Right renal cortex interstitium (tissue), 3 donors: ENCODE measurements at regions not wholly inside any gene's neighbourhood (a gene's known extent, or its start where the extent isn't known, plus 50 kb on each side); places are given as distances from the start of the nearest gene placed in this dataset.
A peak's percentile ranks its signal among the peaks of the same experiment; 100 is the strongest.

ENCODE experiments used
- DNase-seq, 3 donors: peaks; one replicate each; pipeline ENCODE4 v3.0.0-alpha.2; 2013; ENCODE audit warnings: low read depth in 3 of 3, low spot score in 2 of 3

DNA sequence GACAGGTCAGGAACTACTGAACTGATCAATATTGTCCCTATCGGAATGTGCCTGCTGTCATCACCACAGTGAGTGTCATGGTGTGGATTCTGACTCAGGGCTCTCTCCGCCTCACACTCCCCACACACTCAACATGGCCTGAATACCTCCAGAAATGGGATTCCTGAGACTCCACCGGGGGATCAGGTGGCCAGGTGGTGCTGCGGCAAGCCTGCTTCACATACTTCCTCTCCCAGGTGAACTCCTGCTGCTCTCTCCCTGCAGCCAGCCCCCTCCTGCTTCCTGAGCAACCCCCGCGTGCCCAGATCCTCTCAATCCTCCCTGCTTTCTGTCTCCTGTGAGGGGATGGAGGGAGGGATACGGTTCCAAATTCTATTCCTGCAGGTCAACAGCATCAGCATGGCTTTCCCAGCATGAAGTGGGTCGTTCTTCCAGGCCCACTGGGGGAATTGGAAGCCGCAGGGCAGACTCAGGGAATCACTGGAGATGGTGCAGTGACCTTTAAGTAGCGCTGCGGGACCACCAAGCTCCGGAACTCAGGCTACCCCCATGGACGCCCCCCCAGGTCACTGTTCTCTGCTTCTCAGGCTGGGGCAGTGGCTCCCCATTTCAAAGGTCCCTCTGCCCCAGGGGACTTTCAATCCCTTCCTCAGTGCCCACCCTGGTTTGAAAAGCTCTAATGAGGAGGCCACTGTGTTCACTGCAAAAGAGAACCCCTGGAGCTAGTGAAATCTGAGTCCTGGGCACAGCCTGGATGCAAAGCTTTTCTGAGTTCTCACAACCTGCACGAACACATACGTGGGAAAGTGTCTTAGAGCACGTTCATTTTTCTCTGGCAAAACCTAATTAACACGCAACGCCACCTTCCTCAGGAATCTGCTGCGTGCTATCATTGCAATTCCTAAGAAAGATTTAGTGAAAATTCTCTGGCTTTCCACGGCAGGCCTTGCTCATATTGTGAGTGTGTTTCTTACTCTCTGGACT, 168.4 kb downstream of the ZFP36L2 start:
- no peak for DNase-seq

DNA sequence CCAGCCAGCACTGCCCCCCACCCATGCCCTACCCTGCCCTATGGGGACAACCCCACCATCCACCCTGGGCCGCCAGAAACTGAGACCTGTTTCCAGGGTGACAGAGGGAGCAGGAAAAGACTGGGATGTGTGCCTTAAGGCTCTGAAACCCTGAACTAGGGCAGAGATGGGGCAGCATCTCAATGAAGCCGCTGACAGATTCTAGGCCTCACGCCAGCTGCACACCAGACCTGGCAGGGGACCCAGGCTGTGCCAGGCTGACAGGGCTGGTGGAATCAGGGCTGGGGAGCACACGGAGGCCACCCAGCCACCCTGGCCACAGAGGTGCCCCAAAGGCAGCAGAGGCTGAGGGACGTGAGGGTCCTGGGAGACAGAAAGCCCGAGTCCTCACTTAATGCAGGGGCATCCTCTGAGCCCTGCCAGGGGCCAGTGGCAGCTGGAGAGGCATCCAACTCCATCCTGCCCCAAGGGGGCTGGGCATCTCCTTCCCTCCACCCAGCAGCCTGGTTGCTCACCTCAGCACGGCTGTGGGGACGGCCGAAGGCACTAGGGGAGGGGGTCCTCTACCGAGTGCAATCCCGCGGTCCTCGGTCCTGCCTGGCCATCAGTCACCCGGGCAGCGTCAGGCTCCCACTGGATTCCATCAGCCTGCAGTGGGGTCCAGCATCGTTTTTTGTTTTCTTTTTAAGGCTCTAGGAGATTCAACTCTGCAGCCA, 169.2 kb downstream of the ZFP36L2 start:
- DNase-seq, result no peak

DNA sequence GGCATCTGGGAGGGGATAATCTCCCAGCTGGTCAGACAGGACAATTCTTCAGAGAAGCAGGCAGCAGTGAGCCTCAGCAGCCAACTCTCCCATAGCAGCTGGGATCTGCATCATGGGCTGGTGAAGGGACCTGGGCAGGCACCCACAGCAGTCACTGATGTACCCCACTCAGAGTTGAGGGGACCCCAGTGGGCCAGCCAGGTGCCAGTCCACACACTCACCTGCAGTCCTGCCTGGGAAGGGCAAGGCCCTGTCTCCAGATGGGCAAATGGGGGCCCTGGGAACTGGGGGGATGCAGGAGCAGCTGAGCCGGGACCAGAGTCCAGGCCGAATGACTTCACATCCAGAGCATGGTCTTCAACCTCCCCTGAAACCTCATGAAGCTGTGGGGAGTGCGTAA, 170.4 kb downstream of the ZFP36L2 start:
- no peak for DNase-seq

DNA sequence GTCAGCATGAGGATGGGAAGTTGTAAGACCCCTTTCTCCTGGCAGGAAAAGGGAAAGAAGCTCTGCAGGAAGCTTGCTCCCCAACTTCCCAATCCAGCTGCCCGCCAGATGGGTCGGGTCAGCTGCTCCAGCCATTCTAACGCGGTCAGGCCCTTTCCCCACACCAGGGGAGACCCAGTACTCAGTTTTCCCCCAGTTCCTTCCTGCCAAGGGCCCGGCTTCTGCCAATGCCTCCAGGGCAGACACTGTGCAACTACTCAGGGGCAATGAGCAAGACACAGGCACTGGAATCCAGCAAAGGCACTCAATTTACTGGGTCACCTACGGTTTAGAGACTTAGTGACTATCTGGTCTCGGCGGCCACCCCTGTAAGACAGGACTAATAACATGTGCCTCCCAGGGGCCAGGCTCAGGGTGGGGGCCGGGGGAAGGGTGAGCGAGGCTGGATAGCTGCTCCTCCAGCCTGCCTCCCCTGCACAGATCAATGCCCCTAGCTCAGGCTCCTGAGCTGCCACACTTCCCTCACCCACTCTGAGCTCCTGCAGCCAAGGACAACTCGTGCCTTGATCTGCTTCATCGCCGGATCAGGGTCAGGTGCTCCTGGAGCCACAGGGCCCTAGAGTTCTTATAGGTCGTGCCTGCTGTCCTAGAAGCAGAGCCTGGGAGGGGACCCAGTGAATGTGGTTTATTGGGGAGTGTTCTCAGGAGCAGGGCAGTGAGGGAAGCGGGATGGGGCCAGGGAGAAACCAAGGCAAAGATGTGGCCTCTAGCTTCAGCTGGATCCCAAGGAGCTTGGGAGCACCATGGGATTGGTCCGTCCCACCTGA, 171.1 kb downstream of the ZFP36L2 start:
- no peak for DNase-seq

DNA sequence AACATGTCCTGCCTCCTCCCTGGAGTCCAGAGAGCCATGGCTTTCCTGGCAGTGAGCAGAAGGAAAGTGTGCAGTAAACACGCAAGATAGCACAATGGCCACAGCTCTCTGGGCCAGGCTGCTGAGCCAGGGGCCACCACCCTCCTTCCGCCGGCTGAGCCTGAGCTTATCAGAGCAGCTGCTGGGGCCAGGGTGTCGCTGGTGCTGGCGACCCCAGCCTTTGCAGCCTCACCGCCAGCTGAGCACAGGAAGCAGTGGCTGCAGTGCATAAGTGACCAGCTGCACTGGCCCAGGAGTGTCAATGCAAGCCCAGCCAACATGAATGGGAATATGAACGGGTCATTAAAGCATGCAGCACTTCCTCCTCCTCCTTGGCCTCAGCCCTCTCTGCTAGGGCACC, 172.0 kb downstream of the ZFP36L2 start:
- DNase-seq, result no peak

DNA sequence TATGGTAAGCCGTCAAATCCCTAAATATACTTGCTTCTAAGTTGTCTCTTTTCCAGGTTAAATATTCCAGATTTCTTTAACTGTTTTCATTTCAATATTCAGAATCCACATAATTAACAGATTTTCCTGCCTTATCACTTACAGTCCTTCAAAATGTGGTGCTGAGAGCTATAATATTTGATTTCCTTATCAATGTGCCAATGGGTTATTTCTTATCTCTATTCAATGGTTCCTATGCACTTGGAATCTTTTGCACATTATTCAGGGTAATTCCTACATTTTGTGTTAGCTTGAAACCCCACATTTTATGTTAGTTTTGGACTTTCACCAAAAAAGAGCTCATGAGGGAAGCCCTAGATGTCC, 173.5 kb downstream of the ZFP36L2 start:
- DNase-seq, result no peak

DNA sequence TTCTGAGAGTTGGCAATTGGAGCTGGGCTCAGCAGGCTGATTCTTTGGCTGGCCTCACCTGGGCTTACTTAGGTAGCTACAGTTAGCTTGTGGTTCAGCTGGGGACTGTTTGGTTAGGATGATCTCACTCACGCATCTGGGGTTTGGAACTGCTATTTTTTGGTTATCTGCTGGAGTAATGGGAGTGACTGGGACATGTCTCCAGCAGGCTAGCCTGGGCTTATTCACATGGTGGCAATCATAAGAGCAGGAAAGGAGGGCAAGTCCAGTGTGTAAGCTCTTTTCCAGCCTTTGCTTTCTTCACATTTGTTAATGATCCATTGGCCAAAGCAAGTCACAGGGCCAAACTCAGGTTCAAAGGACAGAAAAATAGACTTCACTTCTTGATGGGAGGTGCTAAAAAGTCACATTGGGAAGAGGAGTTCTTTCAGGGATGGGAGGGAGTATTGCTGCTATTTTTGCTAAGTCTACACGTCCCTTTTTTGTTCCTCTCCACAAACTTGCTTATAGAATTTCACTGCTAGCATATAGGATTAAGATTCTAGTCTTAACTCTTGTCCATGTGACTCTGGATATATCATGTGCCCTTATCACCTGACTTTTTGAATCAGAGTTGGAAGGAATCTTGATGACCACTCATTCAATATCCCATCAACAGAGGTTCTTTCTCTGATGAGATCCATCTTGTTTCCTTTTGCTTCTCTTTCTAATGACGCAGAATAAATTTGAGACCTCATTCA, 174.0 kb downstream of the ZFP36L2 start:
- no peak for DNase-seq

DNA sequence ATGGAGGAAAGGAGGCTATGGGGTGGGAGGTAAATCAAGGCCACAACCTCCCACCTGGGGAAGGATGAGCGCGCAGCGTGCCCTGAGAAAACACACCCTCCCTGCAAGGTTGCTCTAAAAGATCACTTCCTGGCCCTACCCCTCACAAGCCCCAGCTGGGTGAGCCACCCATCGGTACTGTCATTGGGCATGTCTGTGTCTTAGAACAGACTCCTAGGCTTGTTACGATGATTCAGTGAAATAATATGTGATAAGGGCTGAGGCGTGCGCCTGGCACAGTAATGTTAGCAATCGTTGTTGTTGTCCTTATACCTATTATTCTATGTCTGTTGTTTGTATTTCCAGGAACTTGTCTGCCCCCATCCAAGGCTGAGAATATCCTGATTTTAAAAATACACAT, 175.1 kb downstream of the ZFP36L2 start:
- no peak for DNase-seq

DNA sequence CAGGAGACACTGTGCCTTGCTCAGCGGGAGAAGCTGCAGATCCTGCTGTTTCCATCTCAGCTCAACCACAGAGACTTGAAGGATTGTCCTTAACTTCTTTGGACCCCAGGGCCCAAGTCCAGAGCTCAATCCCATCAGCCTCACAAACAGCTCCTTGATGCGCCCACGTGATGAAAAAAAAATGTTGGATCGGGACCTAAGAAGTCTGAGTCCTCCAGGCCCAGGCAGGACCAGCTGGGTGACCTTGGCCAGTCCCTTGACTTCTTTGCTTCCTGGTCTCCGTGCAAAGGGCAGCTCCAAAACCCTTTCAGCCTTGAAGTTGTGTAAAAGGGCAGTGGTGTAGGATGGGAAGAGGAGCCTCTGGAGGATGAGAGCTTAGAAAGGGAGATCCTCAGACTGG, 175.5 kb downstream of the ZFP36L2 start:
- DNase-seq, result no peak

DNA sequence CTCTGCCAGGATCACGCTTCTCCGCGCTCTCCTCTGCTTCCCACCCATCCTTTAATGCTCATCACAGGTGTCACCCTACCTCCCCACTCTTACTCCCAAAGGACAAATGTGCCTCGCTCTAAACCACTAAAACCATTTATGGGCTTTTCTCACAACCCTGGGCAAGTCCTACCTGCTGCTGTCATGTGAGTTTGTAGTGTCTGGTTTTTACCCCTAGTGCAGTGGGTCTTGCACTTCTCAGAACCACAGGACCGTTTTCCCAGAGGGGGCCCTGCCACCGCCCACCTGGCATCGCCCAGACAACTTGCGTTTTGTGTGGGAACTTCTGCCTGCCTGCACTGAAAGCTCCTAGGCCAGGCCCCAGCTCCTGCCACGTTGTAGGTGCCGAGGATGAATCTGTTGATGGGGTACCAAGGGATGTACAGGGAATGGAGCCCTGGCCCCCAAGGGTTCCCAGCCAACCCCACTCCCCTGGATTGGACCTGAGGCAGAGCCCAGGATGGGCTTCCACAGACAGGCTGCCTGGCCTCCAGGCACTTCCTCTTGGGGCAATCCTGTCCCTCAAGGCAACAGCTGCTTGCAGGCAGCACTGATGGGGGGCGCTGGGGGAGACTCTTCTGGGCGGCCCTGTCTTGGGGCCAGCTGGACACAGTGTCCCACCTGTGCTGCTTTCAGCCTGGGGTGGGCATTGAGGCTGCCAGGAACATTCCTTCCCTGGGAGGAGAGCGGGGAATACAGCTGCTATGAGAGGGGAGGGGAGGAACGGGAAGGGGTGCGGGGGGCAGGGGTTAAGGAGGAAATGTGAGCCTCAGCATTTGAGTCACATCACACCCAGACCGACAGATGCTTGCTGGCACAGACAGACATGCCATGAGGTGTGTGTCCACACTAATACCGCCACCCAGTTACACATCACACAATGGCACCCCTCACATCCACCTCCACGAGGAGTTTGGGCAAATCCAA, 176.3 kb downstream of the ZFP36L2 start:
- no peak for DNase-seq

DNA sequence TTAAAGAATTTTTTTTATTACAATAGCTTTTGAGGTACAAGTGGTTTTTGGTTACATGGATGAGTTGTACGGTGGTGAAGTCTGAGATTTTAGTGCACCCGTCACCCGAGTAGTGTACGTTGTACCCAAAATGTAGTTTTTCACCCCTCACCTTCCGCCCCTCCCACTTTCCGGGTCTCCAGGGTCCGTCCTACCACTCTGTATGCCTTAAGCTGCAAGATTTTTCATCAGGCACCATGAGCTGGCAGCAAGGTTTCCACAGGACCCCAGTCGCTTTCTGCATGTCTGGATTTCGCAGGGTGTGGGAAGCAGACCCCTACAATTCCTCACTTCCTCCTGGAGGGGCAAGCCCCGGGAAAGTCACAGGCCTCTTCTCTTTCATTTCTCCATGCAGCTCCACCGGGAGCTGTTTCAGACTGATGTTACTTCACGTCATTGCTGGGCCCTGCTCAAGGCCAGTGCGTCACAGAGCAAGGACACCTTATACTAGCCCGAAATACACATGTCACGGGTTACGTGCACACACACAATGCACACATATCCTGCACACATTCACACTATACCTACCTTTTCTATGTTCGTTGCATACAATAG, 179.1 kb downstream of the ZFP36L2 start:
- DNase-seq, result no peak

DNA sequence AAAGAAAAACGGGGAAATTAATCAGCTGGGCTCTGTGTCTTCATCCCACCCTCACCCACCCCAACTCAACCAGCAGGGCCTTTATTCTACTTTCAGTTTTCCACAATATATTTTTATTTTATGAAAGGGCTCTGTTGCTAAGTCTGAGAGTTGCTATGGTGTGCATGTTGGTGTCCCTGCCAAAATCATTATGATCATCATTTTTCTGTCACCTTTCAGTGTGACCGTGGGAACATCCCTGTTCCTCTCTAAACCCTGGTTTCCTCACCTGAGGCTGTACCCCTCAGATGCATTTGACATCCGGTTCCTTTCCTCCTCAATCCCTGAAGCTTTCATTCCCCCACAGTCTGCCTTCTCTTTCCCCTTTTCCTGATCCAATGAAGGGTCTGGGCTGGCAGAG, 180.5 kb downstream of the ZFP36L2 start:
- no peak for DNase-seq

DNA sequence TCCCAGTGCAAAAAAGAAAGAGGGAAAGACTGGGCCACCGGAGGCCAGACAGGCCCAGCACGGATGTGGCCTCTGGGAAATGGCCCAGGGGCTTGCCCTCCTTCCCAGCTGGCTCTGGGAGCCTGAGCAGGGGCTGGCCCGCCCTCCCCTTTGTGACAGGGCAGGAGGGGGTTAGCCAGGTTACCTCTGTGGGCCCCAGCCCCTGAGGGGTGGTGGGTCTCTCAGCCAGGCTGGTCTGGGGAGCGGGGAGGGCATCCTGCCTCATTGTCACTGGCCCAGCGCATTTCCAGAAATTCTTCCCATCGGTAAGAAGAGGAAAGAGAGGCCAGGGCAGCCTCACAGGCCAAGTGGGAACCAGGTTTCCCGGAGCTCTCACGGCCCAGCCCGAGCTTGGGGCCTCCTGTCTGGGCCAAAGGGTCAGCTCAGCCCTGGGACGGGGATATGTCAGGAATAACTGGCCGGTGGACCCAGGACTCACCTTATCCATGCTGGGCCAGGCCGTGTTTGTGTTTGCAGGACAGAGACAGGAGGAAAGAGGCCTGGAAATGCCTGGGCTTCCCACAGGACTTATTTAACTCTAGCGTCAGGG, 182.2 kb downstream of the ZFP36L2 start:
- no peak for DNase-seq

DNA sequence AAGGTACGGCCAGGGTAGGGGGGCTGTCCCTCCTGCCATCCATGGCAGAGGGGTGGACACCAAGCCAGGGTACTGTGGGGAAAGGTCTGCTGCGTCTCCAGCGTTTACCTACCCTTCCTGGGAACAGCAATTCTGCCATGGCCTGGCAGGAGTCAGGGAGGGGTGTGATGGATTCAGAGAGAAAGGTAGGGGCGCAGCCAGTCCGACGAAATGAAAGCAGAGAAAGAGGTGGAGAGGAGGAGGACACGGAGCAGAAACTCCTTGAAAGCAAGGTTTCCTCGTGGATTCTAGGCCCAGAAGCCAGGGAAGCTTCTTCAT, 182.9 kb downstream of the ZFP36L2 start:
- DNase-seq, result no peak

DNA sequence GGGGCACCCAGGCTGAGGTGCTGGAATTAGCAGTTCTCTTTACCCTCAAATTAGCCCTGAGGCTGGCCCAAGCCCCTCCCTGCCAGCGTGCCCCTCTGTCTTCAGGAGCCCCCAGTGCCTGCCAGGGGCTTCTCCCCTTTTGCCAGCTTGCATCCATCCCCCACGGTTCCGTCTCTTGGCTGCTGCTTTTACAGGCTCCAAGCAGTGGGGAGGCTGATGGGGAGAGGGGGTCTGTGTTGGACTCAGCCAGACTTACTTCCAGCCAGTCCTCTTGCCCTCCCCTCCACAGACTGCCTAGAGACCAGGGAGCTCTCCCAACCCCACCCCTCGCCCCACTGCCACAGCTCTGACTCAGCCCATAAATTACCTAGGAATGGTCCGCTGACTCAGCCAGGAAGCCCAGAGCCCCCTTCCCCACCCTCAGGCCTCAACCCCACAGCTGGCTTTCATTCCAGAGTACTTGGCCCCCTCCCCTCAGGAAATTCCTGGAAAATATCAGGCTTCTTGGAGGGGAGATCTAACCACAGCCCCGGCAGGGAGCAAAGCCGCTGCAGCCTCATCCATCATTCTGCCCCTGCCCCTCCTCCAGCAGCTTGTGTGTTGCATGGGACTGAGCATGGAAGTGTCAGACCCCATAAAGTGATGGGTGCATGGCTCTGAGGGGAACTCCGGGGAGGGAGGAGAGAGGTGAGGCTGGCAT, 184.6 kb downstream of the ZFP36L2 start:
- DNase-seq, result peak; percentile 85 to 94 (median 93)

DNA sequence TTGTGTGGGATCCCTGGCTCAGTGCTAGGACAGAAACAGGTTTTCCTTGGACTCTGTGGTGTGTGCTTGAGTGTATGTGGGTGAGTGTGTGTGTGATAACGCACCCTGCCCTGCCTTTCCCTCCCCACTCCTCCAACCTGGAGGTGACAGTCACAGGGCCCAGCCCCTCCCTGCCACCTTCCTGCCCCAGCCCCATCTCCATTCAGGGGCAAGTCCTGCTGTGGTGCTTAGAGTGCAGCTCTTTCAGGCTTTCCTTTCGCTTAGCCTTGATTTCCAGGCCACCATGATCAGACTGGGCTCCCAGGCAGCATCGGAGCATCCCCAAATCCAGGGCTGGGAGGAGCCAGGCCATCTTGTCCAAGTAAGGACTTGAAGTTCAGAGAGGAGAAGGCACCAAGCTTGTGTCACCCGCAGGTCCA, 185.2 kb downstream of the ZFP36L2 start:
- DNase-seq, result no peak

DNA sequence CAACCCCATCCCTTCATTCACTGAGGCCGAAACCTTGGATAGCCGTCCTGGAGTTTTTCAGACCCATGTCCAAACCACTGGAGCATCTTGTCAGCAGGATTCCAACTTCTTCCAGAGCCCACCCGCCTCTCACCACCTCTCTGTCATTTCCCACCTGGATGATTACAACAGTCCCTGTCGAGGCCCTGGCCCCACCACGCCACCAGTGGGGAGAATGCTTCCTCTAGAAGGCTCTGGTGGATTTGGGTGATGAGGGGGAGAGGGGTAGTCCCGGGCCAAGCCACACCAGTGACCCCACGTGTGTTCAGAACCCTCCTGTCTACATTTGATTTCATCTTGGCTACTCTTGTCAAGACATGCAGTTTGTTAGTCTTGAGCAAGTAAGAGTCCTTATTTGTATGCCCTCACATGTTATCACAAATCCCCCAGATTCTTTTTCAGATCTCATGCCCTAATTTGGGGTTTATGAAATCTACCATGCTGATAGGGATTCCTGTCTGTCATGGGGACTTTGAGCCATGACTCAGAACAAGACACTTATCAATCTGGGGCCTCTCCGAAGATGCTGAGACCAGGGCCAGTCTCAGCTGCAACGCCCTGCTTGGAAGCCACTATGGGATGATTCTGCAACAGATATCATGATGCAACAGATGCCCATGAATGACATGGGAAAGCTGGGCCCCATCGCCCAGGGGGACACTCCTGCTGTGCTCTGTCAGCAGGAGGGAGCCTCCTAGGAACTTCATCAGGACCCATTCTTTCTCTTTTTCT, 186.1 kb downstream of the ZFP36L2 start:
- DNase-seq, result no peak
